MG63 (cell line): ENCODE measurements at regions not wholly inside any gene's neighbourhood (a gene's known extent, or its start where the extent isn't known, plus 50 kb on each side); places are given as distances from the start of the nearest gene placed in this dataset.

Source experiments
- DNase-seq: peaks from one replicate; pipeline ENCODE4 v3.0.0-alpha.2; 2020
- H3K27me3 ChIP-seq: fragments of 250-450 bp; sonication (Bioruptor Pico); 2 replicates; pipeline ENCODE4 v1.5.1; 2020; ENCODE audit warnings: mild to moderate bottlenecking, moderate library complexity
- H3K36me3 ChIP-seq: fragments of 250-450 bp; sonication (Bioruptor Pico); 2 replicates; pipeline ENCODE4 v1.5.1; 2020; ENCODE audit warnings: mild to moderate bottlenecking, moderate library complexity
- H3K4me3 ChIP-seq: fragments of 250-450 bp; sonication (Bioruptor Pico); 2 replicates; pipeline ENCODE4 v1.5.1; 2020; ENCODE audit warnings: mild to moderate bottlenecking, moderate library complexity
- H3K9me3 ChIP-seq: fragments of 250-450 bp; sonication (Bioruptor Pico); 2 replicates; pipeline ENCODE4 v1.5.1; 2020; ENCODE audit warnings: mild to moderate bottlenecking, moderate library complexity

- H3K27me3 ChIP-seq: no peaks in the 10 kb centered on the region
- no peak overlapping the region for H3K4me3 ChIP-seq
- DNase-seq: no peak
- no peaks in the 10 kb centered on the region for H3K36me3 ChIP-seq
- no peaks in the 10 kb centered on the region for H3K9me3 ChIP-seq
These were observed 126.4 kb downstream of the JCAD start for GRCh38 chr10:29932991-29933390.

DNA sequence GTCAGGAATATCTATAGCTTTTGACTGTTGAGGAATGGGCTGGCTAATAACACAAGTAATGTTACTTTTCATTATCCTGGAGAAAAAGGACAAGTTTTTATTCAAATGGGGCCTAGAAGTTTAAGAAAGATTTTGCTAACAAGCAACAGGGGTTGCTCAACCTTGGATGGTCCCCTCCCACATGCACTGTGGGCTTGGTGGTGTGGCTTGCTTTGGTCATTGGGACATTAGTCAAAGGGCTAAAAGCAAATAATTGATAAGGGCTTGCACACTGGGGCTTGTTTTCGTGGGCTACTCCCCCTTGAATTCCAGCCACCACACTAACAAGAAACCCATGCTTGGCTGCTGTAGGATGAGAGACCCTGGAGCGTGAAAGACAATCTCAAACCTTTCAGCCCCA lies 127.6 kb downstream of the JCAD start:
- no peaks in the 10 kb centered on the region for H3K36me3 ChIP-seq
- no peak for DNase-seq

GRCh38 chr10:29929006-29929405 lies 130.4 kb downstream of the JCAD start:
- Histone ChIP-seq H3K27me3 (no peaks in the 10 kb centered on the region), H3K9me3 (no peaks in the 10 kb centered on the region; the same call in 1 of the 2 replicates), H3K4me3 (no peak overlapping the region), H3K36me3 (no peaks in the 10 kb centered on the region)
- no peak for DNase-seq

More for the DNA sequence above, 127.6 kb downstream of the JCAD start:
- H3K4me3 ChIP-seq: no peak overlapping the region
- no peaks in the 10 kb centered on the region; the same call in 1 of the 2 replicates for H3K9me3 ChIP-seq
- H3K27me3 ChIP-seq: no peaks in the 10 kb centered on the region

DNA sequence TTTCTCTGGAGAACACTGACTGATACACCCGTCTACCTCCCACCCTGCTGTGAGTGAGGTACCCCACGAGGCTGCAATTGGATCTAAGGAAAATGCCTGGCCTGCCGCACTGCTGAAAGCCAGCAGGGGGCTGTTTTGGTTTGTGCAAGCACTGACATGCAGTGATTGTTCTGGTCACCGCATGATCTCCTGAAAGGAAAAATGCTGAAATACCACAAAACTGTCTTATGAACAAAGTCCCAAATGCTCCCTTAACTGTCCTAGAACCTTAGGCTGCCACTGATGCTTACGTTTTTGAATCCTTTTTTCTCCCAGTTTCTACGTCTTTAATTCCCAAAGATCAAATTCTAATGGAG lies 132.7 kb downstream of the JCAD start:
- no peak for DNase-seq
- Histone ChIP-seq H3K36me3 (no peaks in the 10 kb centered on the region), H3K27me3 (no peaks in the 10 kb centered on the region), H3K9me3 (no peaks in the 10 kb centered on the region; the same call in 1 of the 2 replicates), H3K4me3 (no peak overlapping the region)

DNA sequence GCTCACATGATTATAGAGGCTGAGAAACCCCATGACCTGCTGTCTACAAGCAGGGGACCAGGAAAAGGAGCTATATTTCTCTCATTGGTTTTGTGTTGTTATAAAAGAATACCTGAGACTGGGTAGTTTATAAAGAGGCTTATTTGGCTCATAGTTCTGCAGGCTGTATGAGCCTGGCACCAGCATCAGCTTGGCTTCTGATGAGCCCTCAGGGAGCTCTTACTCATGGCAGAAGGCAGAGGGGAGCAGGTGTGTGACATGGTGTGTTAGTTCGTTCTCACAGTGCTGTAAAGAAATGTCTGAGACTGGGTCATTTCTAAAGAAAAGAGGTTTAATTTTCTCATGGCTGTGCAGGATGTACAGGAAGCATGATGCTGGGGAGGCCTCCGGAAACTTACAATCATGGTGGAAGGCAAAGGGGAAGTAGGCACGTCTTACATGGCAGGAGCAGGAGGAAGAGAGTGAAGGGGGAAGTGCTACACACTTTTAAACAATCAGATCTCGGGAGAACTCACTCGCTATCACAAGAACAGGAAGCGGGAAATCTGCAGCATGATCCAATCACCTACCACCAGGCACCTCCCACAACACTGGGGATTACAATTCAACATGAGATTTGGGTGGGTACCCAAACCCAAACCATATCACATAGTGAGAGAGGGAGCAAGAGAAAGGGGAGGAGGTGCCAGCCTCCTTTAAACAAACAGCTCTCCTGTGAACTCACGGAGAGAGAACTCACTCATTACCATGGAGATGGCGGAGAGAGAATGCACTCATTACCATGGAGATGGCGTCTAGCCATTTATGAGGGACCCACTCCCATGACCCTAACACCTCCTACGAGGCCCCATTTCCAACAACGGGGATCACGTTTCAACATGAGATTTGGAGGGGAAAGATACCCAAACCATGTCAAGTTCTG lies 133.4 kb downstream of the JCAD start:
- DNase-seq: no peak
- Histone ChIP-seq H3K27me3 (no peaks in the 10 kb centered on the region), H3K9me3 (no peaks in the 10 kb centered on the region; the same call in 1 of the 2 replicates), H3K4me3 (no peak overlapping the region), H3K36me3 (no peaks in the 10 kb centered on the region)

GRCh38 chr10:29924436-29924835 lies 134.9 kb downstream of the JCAD start:
- H3K9me3 ChIP-seq: no peaks in the 10 kb centered on the region; the same call in 1 of the 2 replicates
- no peak overlapping the region for H3K4me3 ChIP-seq
- no peaks in the 10 kb centered on the region for H3K36me3 ChIP-seq
- no peaks in the 10 kb centered on the region for H3K27me3 ChIP-seq
- DNase-seq: no peak

GRCh38 chr10:29923416-29923965 lies 135.9 kb downstream of the JCAD start:
- H3K4me3 ChIP-seq: no peak overlapping the region
- DNase-seq: no peak
- H3K27me3 ChIP-seq: no peaks in the 10 kb centered on the region; the same call in 1 of the 2 replicates

GRCh38 chr10:29922892-29923291 lies 136.5 kb downstream of the JCAD start:
- Histone ChIP-seq H3K27me3 (no peaks in the 10 kb centered on the region; the same call in 1 of the 2 replicates), H3K4me3 (no peak overlapping the region), H3K9me3 (no peaks in the 10 kb centered on the region; the same call in 1 of the 2 replicates), H3K36me3 (no peaks in the 10 kb centered on the region)
- DNase-seq: no peak

More at GRCh38 chr10:29923416-29923965, 135.9 kb downstream of the JCAD start:
- H3K9me3 ChIP-seq: no peaks in the 10 kb centered on the region; the same call in 1 of the 2 replicates
- H3K36me3 ChIP-seq: no peaks in the 10 kb centered on the region

DNA sequence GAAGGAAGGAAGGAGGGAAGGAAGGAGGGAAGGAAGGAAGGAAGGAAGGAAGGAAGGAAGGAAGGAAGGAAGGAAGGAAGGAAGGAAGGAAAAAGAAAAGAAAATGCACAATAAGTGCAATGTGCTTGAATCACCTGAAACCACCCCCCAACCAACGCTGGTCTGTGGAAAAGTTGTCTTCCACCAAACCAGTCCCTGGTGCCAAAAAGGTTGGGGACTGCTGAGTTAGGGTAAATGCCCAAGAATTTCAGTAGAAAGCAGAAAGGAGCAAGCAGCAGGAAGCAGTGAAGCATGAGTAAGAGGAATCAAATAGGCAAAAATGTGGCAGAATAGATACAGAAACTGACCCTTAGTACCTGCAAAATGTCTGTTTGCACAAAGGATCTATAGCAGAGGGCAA lies 137.2 kb downstream of the JCAD start:
- Histone ChIP-seq H3K9me3 (no peaks in the 10 kb centered on the region), H3K27me3 (no peaks in the 10 kb centered on the region; the same call in 1 of the 2 replicates), H3K36me3 (no peaks in the 10 kb centered on the region), H3K4me3 (no peak overlapping the region)
- no peak for DNase-seq

DNA sequence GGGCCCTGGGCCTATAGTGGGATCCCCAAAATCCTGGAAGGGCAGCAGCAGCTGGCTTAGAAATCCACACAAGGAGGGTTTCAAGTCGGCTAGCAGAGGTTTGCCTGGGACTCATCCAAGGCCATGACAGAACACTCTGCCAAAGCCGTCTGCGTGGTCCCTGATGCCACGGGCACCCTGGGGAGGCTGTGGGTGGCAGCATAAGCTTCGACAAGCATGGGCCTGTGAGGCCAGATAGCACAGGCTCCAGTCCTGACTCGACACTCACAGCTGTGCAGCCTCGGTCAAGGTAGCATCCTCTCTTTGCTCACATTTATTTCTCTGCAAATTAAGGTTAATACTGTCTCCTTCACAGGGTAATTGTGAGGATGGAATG lies 138.3 kb downstream of the JCAD start:
- H3K27me3 ChIP-seq: no peaks in the 10 kb centered on the region; the same call in 1 of the 2 replicates
- H3K9me3 ChIP-seq: no peaks in the 10 kb centered on the region
- no peak for DNase-seq
- H3K36me3 ChIP-seq: no peaks in the 10 kb centered on the region
- H3K4me3 ChIP-seq: no peak overlapping the region

- no peaks in the 10 kb centered on the region for H3K9me3 ChIP-seq
- H3K36me3 ChIP-seq: no peaks in the 10 kb centered on the region
- H3K27me3 ChIP-seq: no peaks in the 10 kb centered on the region; the same call in 1 of the 2 replicates
- no peak for DNase-seq
- no peak overlapping the region for H3K4me3 ChIP-seq
These were observed 138.8 kb downstream of the JCAD start for GRCh38 chr10:29920408-29921070.

DNA sequence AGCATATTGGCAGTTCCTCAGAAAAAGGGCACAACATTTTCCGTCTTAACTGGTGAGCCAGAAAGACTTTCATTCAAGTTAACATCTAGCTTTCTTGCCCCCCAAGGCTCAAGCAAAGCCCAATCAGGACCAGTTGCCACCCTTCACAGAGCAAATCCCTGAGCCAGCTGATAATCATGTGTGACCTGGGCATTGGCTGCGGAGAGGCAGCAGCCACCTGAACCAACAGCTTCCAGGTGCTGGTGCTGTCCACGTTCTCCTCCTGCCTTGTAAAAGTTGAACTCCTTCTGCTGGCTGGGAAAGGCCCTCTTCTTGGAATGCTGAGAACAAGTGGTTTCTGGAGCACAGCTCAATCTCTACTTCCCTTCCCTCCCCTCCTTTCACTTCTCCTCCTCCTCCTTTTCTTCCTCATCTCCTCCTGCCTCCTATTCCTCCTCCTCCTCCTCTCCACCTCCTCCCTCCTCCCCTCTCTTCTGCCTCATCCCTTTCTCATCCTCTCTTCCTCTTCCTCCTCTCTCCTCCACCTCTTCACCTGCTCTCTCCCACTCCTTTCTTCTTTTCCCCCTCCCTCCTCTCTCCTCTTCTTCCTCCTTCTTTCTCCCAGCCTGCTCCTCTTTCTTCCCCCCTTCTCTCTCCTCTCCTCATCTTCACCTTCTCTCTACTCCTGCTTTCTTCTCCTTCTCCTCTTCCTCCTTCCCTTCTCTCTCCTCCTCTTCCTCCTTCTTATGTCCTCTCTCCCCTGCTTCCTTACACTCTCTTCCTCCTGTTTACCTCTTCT lies 140.6 kb downstream of the JCAD start:
- no peaks in the 10 kb centered on the region; the same call in 1 of the 2 replicates for H3K27me3 ChIP-seq
- no peak for DNase-seq
- no peaks in the 10 kb centered on the region for H3K9me3 ChIP-seq
- no peaks in the 10 kb centered on the region for H3K36me3 ChIP-seq
- no peak overlapping the region for H3K4me3 ChIP-seq

GRCh38 chr10:29917311-29917710 lies 142.1 kb downstream of the JCAD start:
- Histone ChIP-seq H3K9me3 (no peaks in the 10 kb centered on the region), H3K36me3 (no peaks in the 10 kb centered on the region), H3K27me3 (no peaks in the 10 kb centered on the region; the same call in 1 of the 2 replicates), H3K4me3 (no peak overlapping the region)
- DNase-seq: no peak

GRCh38 chr10:29916669-29917068 lies 142.7 kb downstream of the JCAD start:
- no peak for DNase-seq
- Histone ChIP-seq H3K36me3 (no peaks in the 10 kb centered on the region), H3K9me3 (no peaks in the 10 kb centered on the region), H3K27me3 (no peaks in the 10 kb centered on the region; the same call in 1 of the 2 replicates), H3K4me3 (no peak overlapping the region)

DNA sequence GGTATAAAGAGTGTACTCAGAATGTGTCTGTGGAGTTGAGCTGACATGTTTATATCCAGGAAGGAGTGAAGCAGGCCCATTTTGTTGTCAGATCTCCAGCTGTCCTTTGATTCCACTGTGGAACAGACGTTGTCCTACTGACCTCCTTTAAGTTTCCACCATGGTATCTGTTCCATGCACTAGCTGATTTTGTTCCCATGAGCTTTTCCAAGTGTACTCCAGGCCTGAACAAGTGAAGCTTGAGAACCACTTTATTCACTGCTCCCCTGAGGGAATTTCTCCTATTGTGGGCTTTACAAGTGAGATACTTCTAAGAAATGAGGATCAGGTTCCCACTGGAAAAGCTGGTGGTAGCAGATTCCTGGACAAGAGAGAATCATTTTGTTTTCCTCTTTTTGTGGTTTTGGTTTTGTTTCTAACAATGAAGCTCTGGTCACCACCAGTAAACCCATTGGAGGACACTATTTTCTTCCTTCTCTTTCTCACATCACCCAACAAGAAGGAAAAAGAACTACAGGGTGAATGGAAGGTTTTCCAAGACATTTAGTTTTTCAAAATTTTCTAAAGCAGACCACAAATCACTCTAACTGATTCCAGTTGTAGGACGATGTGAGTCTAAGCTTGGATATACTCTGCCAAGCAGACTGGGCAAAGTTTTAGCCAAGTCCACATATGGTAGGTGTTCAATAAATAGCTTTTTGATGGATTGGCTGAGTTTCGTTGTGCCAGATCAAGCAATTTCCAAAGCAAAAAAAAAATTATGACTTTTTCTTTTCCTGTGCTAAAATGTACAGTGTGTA lies 144.2 kb downstream of the JCAD start:
- no peaks in the 10 kb centered on the region for H3K9me3 ChIP-seq
- DNase-seq: no peak
- no peak overlapping the region for H3K4me3 ChIP-seq
- no peaks in the 10 kb centered on the region for H3K36me3 ChIP-seq
- H3K27me3 ChIP-seq: no peaks in the 10 kb centered on the region; the same call in 1 of the 2 replicates

GRCh38 chr10:29908962-29909361 lies 150.4 kb downstream of the JCAD start:
- Histone ChIP-seq H3K36me3 (no peaks in the 10 kb centered on the region), H3K4me3 (no peak overlapping the region), H3K27me3 (no peaks in the 10 kb centered on the region), H3K9me3 (no peaks in the 10 kb centered on the region)
- no peak for DNase-seq
